ENCODE measurements at regions not wholly inside any gene's neighbourhood (a gene's known extent, or its start where the extent isn't known, plus 50 kb on each side); places are given as distances from the start of the nearest gene placed in this dataset.

DNA sequence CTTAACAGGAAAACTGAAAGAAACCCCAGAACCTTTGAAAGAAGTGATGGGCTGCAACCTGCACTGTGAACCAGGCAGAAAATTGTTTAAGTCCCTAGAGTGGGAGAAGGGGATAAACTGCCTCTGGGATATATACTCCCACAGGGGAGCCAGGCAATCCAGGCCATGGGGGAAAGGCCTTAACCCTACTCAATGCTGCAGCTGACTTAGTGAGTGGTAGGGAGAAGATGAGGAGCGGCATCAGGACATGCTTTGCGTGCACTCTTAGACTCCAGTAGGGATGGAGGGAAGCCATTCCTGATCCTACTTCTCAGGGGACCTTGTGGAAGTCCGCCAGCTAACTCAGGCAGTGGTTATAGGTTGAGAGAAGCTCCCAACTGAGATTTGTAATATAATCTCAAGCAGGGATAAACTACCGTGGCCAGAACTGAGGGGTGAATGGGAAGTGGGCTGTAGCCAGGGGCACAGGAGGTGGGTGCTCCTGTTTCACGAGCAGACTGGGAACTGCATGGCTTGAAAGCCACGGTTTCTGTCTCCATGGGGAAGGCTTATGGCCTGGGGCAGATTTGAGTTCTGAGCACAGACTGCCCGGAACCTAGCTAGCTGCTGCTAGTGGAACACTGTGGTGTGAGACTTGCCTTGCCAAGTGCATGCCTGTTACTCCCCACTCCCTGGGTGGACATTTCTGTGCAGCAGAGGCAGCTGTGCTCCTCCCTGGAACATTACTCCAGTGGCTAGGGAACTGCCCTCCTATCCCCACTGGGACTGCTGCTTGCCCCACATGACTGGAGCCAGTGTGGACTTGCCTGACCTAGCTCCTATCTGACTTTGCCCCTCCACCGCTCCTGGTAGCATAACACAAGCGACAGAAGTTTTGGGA, 119.2 kb upstream of the SCAF11 start:
- TF ChIP-seq GATA2 (IDR thresholded peaks at IDR 0.05; ENCODE audit: low read depth, low read length) (no peak), GATA3 (IDR thresholded peaks at IDR 0.05; ENCODE audit: low read depth, low read length) (no peak)
